ENCODE measurements at regions not wholly inside any gene's neighbourhood (a gene's known extent, or its start where the extent isn't known, plus 50 kb on each side); places are given as distances from the start of the nearest gene placed in this dataset.
A peak's percentile ranks its signal among the peaks of the same experiment; 100 is the strongest.

DNA sequence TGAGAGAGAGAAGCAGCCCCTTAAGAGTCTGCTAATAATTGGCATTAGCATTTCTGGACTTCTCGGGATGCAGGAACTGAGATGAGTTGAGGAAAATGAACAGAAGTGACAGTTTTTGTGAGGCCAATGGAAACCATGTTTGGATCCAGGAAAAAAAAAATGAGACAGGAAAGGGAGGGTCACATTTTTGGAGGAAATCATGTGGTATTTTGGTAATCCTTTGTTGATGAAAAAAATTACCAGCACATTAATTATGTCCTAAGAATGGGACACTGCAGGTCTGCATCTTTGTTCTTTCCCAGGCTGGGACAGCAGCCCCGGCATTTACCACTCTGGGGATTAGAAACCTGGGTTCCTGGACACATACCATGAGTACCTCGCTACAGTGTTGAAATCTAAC, 109.9 kb upstream of the ZFHX3 start:
- H3K27ac ChIP-seq (ENCODE audit: low read length), result no peak overlapping the region
- H3K4me3 ChIP-seq (ENCODE audit: low read length), result no peak overlapping the region
- peaks cover 3% of the 10 kb centered on the region for H3K4me1 ChIP-seq (ENCODE audit: control insufficient read depth, insufficient read depth, low read length)
- H3K36me3 ChIP-seq (ENCODE audit: control insufficient read depth, insufficient read depth, low read length), result no peaks in the 10 kb centered on the region
- H3K27me3 ChIP-seq (ENCODE audit: control insufficient read depth, insufficient read depth, low read length), result no peaks in the 10 kb centered on the region
- WGBS (ENCODE audit: insufficient coverage), result 62% methylated on average over 2 of the region's 3 CpGs
- DNase-seq, result peak; percentile 31
- no peaks in the 10 kb centered on the region for H3K9me3 ChIP-seq (replicated peaks; ENCODE audit: control insufficient read depth, low read depth, low read length)

DNA sequence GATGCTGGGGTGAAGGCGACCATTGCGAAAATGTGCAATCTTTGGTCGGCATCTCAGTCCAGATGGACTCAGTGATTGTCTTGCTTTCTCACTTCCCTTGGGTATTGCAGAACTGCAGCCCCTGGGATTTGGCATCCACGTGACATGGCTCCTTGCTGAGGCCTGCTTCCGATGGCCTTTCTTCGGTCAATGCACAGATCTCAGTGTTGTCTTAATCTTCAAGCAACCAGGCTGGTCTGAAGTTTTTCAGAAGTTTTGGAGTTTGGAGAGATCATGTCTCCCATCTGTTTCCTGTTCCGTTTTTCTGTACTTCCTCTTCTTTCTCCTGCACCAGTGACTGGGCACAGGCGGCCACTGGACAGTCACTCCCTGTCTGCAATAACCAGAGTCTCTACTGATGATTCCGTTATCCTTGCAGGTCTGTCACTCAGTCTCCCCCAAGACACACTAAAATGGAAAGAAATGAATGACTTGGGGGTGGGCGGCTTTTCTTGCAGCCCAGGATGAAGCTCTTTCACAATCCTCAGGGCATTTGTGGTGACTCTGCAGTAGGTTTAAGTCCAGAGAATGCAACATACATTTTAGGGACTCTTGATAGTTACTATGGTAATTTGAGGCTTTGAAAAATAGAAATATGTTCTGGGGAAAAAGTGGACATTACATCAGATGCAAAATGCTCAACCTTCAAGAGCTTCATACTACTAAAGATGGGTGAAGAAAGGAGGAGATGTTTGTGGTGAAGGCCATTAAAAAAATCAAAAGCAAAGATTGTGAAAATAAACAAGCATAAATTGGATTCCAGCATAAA, 106.3 kb upstream of the ZFHX3 start:
- Histone ChIP-seq H3K4me3 (ENCODE audit: low read length) (no peak overlapping the region), H3K27me3 (ENCODE audit: control insufficient read depth, insufficient read depth, low read length) (no peaks in the 10 kb centered on the region), H3K36me3 (ENCODE audit: control insufficient read depth, insufficient read depth, low read length) (no peaks in the 10 kb centered on the region), H3K9me3 (replicated peaks; ENCODE audit: control insufficient read depth, low read depth, low read length) (no peaks in the 10 kb centered on the region), H3K4me1 (ENCODE audit: control insufficient read depth, insufficient read depth, low read length) (peaks cover 5% of the 10 kb centered on the region), H3K27ac (ENCODE audit: low read length) (peak overlapping the region; percentile 10)
- peak; percentile 84 for DNase-seq
- 75% methylated on average over 5 of the region's 10 CpGs for WGBS (ENCODE audit: insufficient coverage)

DNA sequence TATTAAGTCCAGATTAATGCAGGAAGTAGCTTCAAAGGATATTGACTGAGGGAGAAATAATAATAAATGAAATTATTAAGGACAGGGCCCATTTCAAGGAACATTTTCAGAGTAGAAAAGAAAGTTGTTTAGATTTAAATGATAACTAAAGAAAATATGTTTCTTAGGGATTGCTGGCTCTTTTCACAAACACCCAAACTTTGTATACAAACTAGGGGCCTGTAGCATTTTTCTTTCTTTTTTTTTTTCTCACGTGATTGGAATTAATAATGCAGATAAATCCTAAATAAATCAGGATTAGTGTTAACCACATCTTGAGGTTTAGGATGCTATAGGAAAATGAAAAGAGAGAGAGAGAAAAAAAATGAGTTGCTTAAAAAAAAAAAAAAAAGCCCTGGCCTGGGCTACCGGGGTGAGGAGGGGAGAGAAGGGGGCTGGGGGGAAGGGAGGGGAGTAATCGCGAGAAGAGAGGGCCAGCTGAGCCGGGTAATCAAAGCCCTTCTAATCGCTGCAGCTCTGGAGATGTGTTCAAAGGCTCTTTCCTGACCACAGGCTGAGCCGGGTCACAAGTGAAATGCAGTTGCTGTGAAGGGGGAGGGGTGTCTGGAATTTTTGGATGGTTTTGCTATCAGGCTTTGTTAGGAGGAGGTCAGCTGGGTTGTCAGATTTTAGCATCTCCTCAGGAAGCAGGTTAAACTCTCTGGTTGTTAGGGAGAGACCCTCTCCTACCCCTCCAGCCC, 104.6 kb upstream of the ZFHX3 start:
- WGBS (ENCODE audit: insufficient coverage), result 21% methylated on average over 5 of the region's 7 CpGs
- Histone ChIP-seq H3K27ac (ENCODE audit: low read length) (no peak overlapping the region), H3K9me3 (replicated peaks; ENCODE audit: control insufficient read depth, low read depth, low read length) (no peaks in the 10 kb centered on the region), H3K4me1 (ENCODE audit: control insufficient read depth, insufficient read depth, low read length) (peaks cover 5% of the 10 kb centered on the region), H3K27me3 (ENCODE audit: control insufficient read depth, insufficient read depth, low read length) (no peaks in the 10 kb centered on the region), H3K4me3 (ENCODE audit: low read length) (no peak overlapping the region), H3K36me3 (ENCODE audit: control insufficient read depth, insufficient read depth, low read length) (no peaks in the 10 kb centered on the region)
- DNase-seq, result peak; percentile 45

DNA sequence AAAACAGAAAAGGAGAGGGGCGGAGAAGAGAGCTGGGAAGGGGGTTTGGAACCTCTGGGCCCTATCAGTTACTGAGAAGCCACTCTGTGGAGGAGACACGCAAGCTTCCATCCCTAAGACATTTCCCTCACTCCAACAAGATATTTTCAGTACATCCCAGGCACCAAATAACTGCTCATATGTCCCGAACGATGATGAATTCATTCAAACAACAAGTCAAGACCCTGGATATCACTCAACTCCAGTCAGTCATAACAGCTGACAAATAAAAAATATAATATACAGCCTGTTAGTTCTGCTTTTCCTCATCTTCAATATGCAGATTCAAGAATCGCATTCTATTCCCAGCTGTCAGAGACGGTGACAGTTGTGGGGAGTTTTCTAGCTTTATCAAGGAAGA, 104.0 kb upstream of the ZFHX3 start:
- Histone ChIP-seq H3K4me1 (ENCODE audit: control insufficient read depth, insufficient read depth, low read length) (peaks cover 5% of the 10 kb centered on the region), H3K27ac (ENCODE audit: low read length) (no peak overlapping the region), H3K27me3 (ENCODE audit: control insufficient read depth, insufficient read depth, low read length) (no peaks in the 10 kb centered on the region), H3K36me3 (ENCODE audit: control insufficient read depth, insufficient read depth, low read length) (no peaks in the 10 kb centered on the region), H3K9me3 (replicated peaks; ENCODE audit: control insufficient read depth, low read depth, low read length) (no peaks in the 10 kb centered on the region), H3K4me3 (ENCODE audit: low read length) (no peak overlapping the region)
- 86% methylated on average over 1 of the region's 6 CpGs for WGBS (ENCODE audit: insufficient coverage)
- DNase-seq, result no peak

DNA sequence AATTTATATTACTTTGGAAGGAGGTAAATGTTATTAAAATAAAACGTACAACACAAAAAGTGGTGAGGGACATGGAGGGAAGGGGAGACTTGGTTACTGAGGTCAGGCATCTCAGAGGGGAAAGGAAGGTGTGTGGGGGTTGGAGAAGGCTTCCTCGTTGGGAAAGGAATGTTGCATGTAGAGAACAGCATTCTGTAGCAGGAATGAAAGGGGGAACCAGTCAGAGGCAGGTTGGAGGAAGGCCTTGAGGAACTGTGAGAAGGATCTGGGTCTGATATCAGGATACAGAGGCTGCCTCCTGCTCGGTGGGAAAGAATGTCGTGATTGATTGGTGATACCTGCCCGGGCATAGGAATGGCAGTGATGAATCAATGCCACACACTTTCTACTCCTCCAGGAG, 103.3 kb upstream of the ZFHX3 start:
- no peak overlapping the region for H3K4me3 ChIP-seq (ENCODE audit: low read length)
- no peaks in the 10 kb centered on the region for H3K9me3 ChIP-seq (replicated peaks; ENCODE audit: control insufficient read depth, low read depth, low read length)
- no peaks in the 10 kb centered on the region for H3K36me3 ChIP-seq (ENCODE audit: control insufficient read depth, insufficient read depth, low read length)
- H3K4me1 ChIP-seq (ENCODE audit: control insufficient read depth, insufficient read depth, low read length), result peaks cover 5% of the 10 kb centered on the region
- no peak overlapping the region for H3K27ac ChIP-seq (ENCODE audit: low read length)
- DNase-seq, result no peak
- no peaks in the 10 kb centered on the region for H3K27me3 ChIP-seq (ENCODE audit: control insufficient read depth, insufficient read depth, low read length)
- 60% methylated on average over 4 of the region's 5 CpGs for WGBS (ENCODE audit: insufficient coverage)

DNA sequence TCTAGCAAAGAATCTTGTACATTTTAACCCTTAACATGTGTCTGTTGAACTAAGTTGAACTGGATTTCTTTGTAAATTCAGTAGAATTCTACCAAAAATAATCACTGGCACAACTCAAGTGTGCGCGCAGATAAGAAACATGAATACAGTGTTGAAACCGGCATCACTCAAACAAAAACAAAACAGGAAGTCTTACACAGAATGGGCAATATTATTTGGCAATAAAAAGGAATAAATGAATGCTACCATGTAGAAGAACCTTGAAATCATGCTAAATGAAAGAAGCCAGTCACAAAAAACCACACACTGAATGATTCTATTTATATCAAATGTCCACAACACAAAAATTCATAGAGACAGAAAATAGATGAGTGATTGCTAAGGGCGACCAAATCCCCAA, 102.9 kb upstream of the ZFHX3 start:
- Histone ChIP-seq H3K4me1 (ENCODE audit: control insufficient read depth, insufficient read depth, low read length) (peaks cover 5% of the 10 kb centered on the region), H3K9me3 (replicated peaks; ENCODE audit: control insufficient read depth, low read depth, low read length) (no peaks in the 10 kb centered on the region), H3K36me3 (ENCODE audit: control insufficient read depth, insufficient read depth, low read length) (no peaks in the 10 kb centered on the region), H3K27me3 (ENCODE audit: control insufficient read depth, insufficient read depth, low read length) (no peaks in the 10 kb centered on the region), H3K27ac (ENCODE audit: low read length) (no peak overlapping the region), H3K4me3 (ENCODE audit: low read length) (no peak overlapping the region)
- no CpG with 5 or more reads among the region's 4 CpGs for WGBS (ENCODE audit: insufficient coverage)
- DNase-seq, result no peak

DNA sequence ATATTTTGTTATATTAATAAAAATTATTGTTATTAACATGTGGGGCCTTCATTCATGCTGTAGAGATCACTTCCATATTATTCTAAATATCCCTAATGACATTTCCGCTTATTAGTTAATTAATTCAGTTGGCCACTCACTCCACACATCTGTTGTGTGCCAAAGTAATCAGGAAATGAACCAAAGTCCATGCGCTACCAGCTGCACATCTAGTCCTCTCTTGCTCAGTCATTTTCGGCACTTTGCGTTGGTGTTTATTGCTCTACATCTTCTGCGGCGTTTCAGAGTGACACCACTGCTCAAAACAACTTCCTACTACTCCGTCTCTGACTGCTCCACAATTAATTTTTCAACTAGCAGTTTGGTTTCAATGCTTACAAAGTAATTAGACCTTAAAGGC, 101.4 kb upstream of the ZFHX3 start:
- Histone ChIP-seq H3K4me3 (ENCODE audit: low read length) (no peak overlapping the region), H3K27me3 (ENCODE audit: control insufficient read depth, insufficient read depth, low read length) (no peaks in the 10 kb centered on the region), H3K27ac (ENCODE audit: low read length) (no peak overlapping the region), H3K36me3 (ENCODE audit: control insufficient read depth, insufficient read depth, low read length) (no peaks in the 10 kb centered on the region), H3K4me1 (ENCODE audit: control insufficient read depth, insufficient read depth, low read length) (peaks cover 9% of the 10 kb centered on the region), H3K9me3 (replicated peaks; ENCODE audit: control insufficient read depth, low read depth, low read length) (no peaks in the 10 kb centered on the region)
- 65% methylated on average over 6 of the region's 7 CpGs for WGBS (ENCODE audit: insufficient coverage)
- DNase-seq, result no peak

DNA sequence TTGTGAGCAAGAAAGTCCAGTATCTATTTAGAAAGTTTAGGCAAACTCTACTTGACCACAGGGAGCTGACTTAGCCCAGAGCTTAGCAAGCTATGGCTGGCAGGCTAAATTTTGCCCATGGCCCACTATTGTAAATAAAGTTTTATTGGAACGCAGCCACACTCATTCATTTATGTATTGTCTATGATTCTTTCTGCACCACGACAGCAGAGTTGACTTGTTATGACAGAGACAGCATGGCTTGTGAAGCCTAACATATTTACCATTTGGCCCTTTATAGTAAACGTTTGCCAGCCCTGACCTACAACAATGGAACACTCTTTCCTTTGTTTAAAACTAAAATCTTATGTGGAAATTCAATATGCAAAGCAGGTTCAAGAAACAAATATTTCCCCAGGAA, 100.0 kb upstream of the ZFHX3 start:
- no peak overlapping the region for H3K4me3 ChIP-seq (ENCODE audit: low read length)
- no peak for DNase-seq
- no peaks in the 10 kb centered on the region for H3K9me3 ChIP-seq (replicated peaks; ENCODE audit: control insufficient read depth, low read depth, low read length)
- H3K36me3 ChIP-seq (ENCODE audit: control insufficient read depth, insufficient read depth, low read length), result no peaks in the 10 kb centered on the region
- H3K27ac ChIP-seq (ENCODE audit: low read length), result no peak overlapping the region
- H3K27me3 ChIP-seq (ENCODE audit: control insufficient read depth, insufficient read depth, low read length), result no peaks in the 10 kb centered on the region
- peaks cover 12% of the 10 kb centered on the region for H3K4me1 ChIP-seq (ENCODE audit: control insufficient read depth, insufficient read depth, low read length)
- WGBS (ENCODE audit: insufficient coverage), result no CpG with 5 or more reads among the region's 3 CpGs

DNA sequence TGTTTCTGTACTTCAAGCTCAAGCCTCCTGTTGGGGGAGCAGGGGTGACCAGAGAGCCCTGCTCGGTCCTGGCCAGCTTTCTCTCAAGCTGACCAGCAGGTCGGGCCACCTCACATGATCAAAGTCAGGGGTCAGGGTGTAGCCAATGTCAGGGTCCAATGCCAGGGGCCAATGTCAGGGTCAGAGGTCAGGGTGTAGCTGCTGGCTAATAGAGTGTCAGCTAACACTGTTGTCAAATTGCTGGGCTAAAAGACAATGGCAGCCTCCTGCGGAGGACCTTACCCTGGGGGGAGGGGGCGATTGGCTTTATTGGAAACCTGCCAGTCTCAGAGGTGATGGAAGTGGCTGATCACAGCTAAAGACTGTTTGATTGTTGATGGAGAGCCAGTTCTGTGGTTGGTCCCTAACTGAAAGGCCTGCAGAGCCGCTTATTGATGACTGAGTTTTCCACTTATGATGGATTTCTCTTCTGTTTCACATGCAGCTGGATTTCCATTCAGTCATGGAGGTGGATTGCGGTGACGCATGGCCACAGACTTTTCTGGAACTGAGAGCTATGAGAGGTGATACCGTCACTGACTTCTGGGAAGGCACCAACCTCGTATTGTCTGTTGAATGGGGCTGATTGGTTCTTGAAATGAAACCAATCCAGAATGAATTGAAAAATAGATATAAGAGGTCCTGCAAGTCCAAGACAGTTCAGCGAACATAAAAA, 97.4 kb upstream of the ZFHX3 start:
- Histone ChIP-seq H3K27ac (ENCODE audit: low read length) (peak overlapping the region; percentile 57), H3K4me3 (ENCODE audit: low read length) (no peak overlapping the region), H3K36me3 (ENCODE audit: control insufficient read depth, insufficient read depth, low read length) (no peaks in the 10 kb centered on the region), H3K27me3 (ENCODE audit: control insufficient read depth, insufficient read depth, low read length) (no peaks in the 10 kb centered on the region), H3K4me1 (ENCODE audit: control insufficient read depth, insufficient read depth, low read length) (peaks cover 11% of the 10 kb centered on the region), H3K9me3 (replicated peaks; ENCODE audit: control insufficient read depth, low read depth, low read length) (no peaks in the 10 kb centered on the region)
- whole genome bisulfite sequencing (ENCODE audit: insufficient coverage), result 75% methylated on average over 8 of the region's 10 CpGs
- DNase-seq, result peak; percentile 69
